MM.1S (cell line): ENCODE measurements at regions not wholly inside any gene's neighbourhood (a gene's known extent, or its start where the extent isn't known, plus 50 kb on each side); places are given as distances from the start of the nearest gene placed in this dataset.

Experiments used
- EZH2 ChIP-seq: fragments of 300-600 bp; sonication (generic); optimal IDR thresholded peaks from 2 replicates; pipeline ENCODE3; 2017; ENCODE audit warnings: low read depth, mild to moderate bottlenecking, antibody characterized with exemption, low read length, mixed read lengths
- EZH2phosphoT487 ChIP-seq: fragments of 300-600 bp; sonication (generic); IDR thresholded peaks from 2 replicates; pipeline ENCODE4 v1.6.1; 2018; ENCODE audit warnings: antibody characterized with exemption, low read length
- TF ChIP-seq, protein P1 (sequence below): fragments of 300-600 bp; sonication (generic); IDR thresholded peaks from 2 replicates; pipeline ENCODE4 v1.5.1; 2016; ENCODE audit warnings: antibody characterized with exemption, low read length, mixed read lengths

DNA sequence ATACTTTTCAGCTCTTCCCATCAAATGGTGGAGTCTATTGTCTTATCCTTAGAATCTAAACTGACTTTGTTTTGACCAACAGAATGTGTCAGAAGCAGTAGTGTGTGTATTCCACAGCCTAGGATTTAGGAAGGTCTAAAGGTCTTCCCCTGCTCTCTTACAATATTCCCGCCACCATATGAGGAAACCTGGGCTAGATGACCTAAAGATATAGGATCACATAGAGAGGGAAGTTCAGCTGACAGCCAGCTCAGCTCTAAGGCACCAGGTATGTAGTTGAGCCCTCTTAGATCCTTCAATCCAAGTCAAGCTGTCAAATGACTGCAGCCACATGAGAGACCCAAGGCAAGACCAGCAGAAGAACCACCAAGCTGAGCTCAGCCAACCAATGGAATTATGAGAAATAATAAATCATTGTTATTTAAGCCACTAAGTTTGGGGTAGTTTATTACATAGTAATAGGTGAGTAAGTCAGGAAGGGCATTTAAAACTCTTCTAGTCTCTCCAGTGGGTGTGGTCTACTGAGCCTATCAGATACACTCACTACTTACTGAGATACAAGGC lies 227.7 kb upstream of the HES1 start:
- TF ChIP-seq, protein P1, sequence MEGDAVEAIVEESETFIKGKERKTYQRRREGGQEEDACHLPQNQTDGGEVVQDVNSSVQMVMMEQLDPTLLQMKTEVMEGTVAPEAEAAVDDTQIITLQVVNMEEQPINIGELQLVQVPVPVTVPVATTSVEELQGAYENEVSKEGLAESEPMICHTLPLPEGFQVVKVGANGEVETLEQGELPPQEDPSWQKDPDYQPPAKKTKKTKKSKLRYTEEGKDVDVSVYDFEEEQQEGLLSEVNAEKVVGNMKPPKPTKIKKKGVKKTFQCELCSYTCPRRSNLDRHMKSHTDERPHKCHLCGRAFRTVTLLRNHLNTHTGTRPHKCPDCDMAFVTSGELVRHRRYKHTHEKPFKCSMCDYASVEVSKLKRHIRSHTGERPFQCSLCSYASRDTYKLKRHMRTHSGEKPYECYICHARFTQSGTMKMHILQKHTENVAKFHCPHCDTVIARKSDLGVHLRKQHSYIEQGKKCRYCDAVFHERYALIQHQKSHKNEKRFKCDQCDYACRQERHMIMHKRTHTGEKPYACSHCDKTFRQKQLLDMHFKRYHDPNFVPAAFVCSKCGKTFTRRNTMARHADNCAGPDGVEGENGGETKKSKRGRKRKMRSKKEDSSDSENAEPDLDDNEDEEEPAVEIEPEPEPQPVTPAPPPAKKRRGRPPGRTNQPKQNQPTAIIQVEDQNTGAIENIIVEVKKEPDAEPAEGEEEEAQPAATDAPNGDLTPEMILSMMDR: no peak
- TF ChIP-seq EZH2 (no peak), EZH2phosphoT487 (no peak)
